Prostate gland (tissue), 1 donor: ENCODE measurements at regions not wholly inside any gene's neighbourhood (a gene's known extent, or its start where the extent isn't known, plus 50 kb on each side); places are given as distances from the start of the nearest gene placed in this dataset.

ENCODE experiments used
- POLR2A ChIP-seq: fragments of 450-650 bp; IDR thresholded peaks from one replicate; pipeline ENCODE4 v1.6.1; 2016; ENCODE audit warnings: antibody characterized with exemption, mild to moderate bottlenecking
- POLR2AphosphoS5 ChIP-seq: sonication (generic); formaldehyde crosslinking; IDR thresholded peaks from one replicate; pipeline ENCODE4 v1.6.1; 2017; ENCODE audit warnings: antibody characterized with exemption

DNA sequence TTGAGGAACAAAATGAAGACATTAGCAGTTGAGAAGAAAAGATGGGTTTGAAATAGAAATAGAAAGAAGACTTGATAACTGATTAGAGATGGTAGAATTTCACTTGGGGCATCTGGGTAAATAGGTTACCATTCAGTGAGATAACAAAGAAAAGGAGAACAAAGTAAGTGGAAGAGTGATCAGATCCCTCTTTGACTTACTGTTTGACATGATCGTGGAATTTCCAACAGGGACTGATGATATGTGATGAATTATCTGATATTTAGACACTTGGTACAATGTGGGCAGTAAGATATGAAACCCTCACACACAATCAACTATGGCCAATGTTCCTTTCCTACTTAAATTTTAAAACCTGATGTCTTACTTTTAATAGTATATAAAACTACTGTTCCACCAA is 70.1 kb upstream of the STARD4 start:
- TF ChIP-seq POLR2A, result no peak
- TF ChIP-seq POLR2AphosphoS5, result no peak
